ENCODE measurements at regions not wholly inside any gene's neighbourhood (a gene's known extent, or its start where the extent isn't known, plus 50 kb on each side); places are given as distances from the start of the nearest gene placed in this dataset.

DNA sequence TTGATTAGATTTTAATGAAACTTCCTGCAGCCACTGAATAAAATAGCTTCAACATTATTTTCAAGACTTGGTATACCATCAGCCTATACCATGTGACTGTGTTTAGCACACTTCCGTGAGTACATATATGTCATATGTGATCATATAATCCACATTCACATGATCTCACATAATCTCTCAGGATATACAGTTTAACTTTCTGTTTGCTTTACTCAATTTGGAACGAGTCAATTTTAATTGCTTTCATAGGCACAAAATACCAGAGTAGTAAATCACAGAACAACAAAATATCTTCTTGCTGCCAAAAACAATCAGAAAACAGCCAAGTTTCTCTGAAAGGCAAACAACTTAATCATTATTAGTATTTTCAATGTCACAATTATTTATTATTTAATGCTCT is 731.1 kb upstream of the DIAPH2 start:
- TF ChIP-seq, protein P1, sequence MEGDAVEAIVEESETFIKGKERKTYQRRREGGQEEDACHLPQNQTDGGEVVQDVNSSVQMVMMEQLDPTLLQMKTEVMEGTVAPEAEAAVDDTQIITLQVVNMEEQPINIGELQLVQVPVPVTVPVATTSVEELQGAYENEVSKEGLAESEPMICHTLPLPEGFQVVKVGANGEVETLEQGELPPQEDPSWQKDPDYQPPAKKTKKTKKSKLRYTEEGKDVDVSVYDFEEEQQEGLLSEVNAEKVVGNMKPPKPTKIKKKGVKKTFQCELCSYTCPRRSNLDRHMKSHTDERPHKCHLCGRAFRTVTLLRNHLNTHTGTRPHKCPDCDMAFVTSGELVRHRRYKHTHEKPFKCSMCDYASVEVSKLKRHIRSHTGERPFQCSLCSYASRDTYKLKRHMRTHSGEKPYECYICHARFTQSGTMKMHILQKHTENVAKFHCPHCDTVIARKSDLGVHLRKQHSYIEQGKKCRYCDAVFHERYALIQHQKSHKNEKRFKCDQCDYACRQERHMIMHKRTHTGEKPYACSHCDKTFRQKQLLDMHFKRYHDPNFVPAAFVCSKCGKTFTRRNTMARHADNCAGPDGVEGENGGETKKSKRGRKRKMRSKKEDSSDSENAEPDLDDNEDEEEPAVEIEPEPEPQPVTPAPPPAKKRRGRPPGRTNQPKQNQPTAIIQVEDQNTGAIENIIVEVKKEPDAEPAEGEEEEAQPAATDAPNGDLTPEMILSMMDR (IDR thresholded peaks at IDR 0.05; ENCODE audit: low read depth, low read length): no peak
- no peak for TF ChIP-seq EZH2phosphoT487 (IDR thresholded peaks at IDR 0.05; ENCODE audit: low read depth)
